Testis (tissue), 2 donors: ENCODE measurements at regions not wholly inside any gene's neighbourhood (a gene's known extent, or its start where the extent isn't known, plus 50 kb on each side); places are given as distances from the start of the nearest gene placed in this dataset.

Experiments used
- DNase-seq: peaks from one replicate; pipeline ENCODE4 v3.0.0-alpha.2; 2019
- H3K27ac ChIP-seq, 2 donors: fragments of 200-600 bp; sonication (generic); one replicate each; pipeline ENCODE4 v1.5.1; 2019
- H3K27me3 ChIP-seq: fragments of 200-600 bp; sonication (generic); one replicate; pipeline ENCODE4 v1.5.1; 2019
- H3K36me3 ChIP-seq: fragments of 200-600 bp; sonication (generic); one replicate; pipeline ENCODE4 v1.5.1; 2017; ENCODE audit warnings: low read depth; ENCODE audit errors: missing control alignments
- H3K4me1 ChIP-seq: fragments of 200-600 bp; sonication (generic); one replicate; pipeline ENCODE4 v1.5.1; 2019
- H3K4me3 ChIP-seq, 2 donors: fragments of 200-600 bp; sonication (generic); one replicate each; pipeline ENCODE4 v1.5.1; 2017 to 2019
- H3K9me3 ChIP-seq: fragments of 200-600 bp; sonication (generic); one replicate; pipeline ENCODE4 v1.5.1; 2017
- CTCF ChIP-seq, 3 experiments: fragments of 450-650 bp in 2 of 3; fragments of 200-600 bp in 1 of 3; sonication (generic) in 1 of 3; IDR thresholded peaks; one replicate each; pipeline ENCODE4 v1.5.1; 2016 to 2019; ENCODE audit warnings: antibody characterized with exemption in 3 of 3, mild to moderate bottlenecking in 2 of 3, moderate library complexity in 1 of 3
- POLR2A ChIP-seq: fragments of 450-650 bp; IDR thresholded peaks from one replicate; pipeline ENCODE4 v1.6.1; 2017; ENCODE audit warnings: antibody characterized with exemption, mild to moderate bottlenecking, moderate library complexity
- WGBS, 2 donors: methylation state at CpG; one replicate each; pipeline ENCODE4 v1.1.5; 2018; 5-methylcytosine and 5-hydroxymethylcytosine counted together
- intact Hi-C: fragments of 100-400 bp; cut with DNase I; formaldehyde crosslinking; loops from one replicate; pipeline ENCODE4 v1.15.1; 2023; ENCODE audit warnings: low total_unique reads

GRCh38 chr13:84362777-84363176 is 480.5 kb upstream of the SLITRK1 start:
- 69 to 71% methylated on average over 3 of the region's 3 CpGs for WGBS, 2 donors
- H3K27me3 ChIP-seq = no peaks in the 10 kb centered on the region
- intact Hi-C loops = no loop called here
- no peaks in the 10 kb centered on the region for H3K9me3 ChIP-seq
- no peaks in the 10 kb centered on the region for H3K4me1 ChIP-seq
- no peak overlapping the region for H3K27ac ChIP-seq
- TF ChIP-seq CTCF (IDR thresholded peaks at IDR 0.05) = no peak
- no peak overlapping the region for H3K4me3 ChIP-seq
- no peak for DNase-seq
- H3K36me3 ChIP-seq = no peaks in the 10 kb centered on the region

GRCh38 chr13:84360822-84361221 is 478.5 kb upstream of the SLITRK1 start:
- H3K36me3 ChIP-seq = no peaks in the 10 kb centered on the region
- H3K4me1 ChIP-seq = no peaks in the 10 kb centered on the region
- intact Hi-C loops = no loop called here
- no peak overlapping the region for H3K27ac ChIP-seq
- WGBS, 2 donors = 94 to 99% methylated on average over 4 of the region's 4 CpGs
- no peak for DNase-seq
- H3K9me3 ChIP-seq = no peaks in the 10 kb centered on the region
- no peaks in the 10 kb centered on the region for H3K27me3 ChIP-seq
- H3K4me3 ChIP-seq = no peak overlapping the region
- no peak for TF ChIP-seq CTCF (IDR thresholded peaks at IDR 0.05)
- TF ChIP-seq POLR2A = no peak

GRCh38 chr13:84358601-84359000 is 476.3 kb upstream of the SLITRK1 start:
- H3K4me3 ChIP-seq = no peak overlapping the region
- 92 to 94% methylated on average over 4 of the region's 4 CpGs for WGBS, 2 donors
- intact Hi-C loops = no loop called here
- H3K9me3 ChIP-seq = no peaks in the 10 kb centered on the region
- TF ChIP-seq POLR2A (no peak), CTCF (IDR thresholded peaks at IDR 0.05) (no peak)
- no peaks in the 10 kb centered on the region for H3K4me1 ChIP-seq
- no peak for DNase-seq
- no peaks in the 10 kb centered on the region for H3K27me3 ChIP-seq
- no peak overlapping the region for H3K27ac ChIP-seq
- no peaks in the 10 kb centered on the region for H3K36me3 ChIP-seq

GRCh38 chr13:84352946-84353345 is 470.7 kb upstream of the SLITRK1 start:
- DNase-seq = no peak
- H3K4me3 ChIP-seq = no peak overlapping the region
- no peaks in the 10 kb centered on the region for H3K9me3 ChIP-seq
- H3K36me3 ChIP-seq = no peaks in the 10 kb centered on the region
- no peak overlapping the region for H3K27ac ChIP-seq
- H3K27me3 ChIP-seq = no peaks in the 10 kb centered on the region
- intact Hi-C loops = no loop called here
- H3K4me1 ChIP-seq = no peaks in the 10 kb centered on the region
- no peak for TF ChIP-seq CTCF (IDR thresholded peaks at IDR 0.05)
- no peak for TF ChIP-seq POLR2A

- intact Hi-C loops = no loop called here
- DNase-seq = no peak
Observed at GRCh38 chr13:84339456-84339855, 457.2 kb upstream of the SLITRK1 start.

More at GRCh38 chr13:84339456-84339855, 457.2 kb upstream of the SLITRK1 start:
- TF ChIP-seq POLR2A (no peak), CTCF (IDR thresholded peaks at IDR 0.05) (no peak)
- Histone ChIP-seq H3K27ac (no peak overlapping the region), H3K36me3 (no peaks in the 10 kb centered on the region), H3K27me3 (no peaks in the 10 kb centered on the region), H3K4me1 (no peaks in the 10 kb centered on the region), H3K4me3 (no peak overlapping the region), H3K9me3 (no peaks in the 10 kb centered on the region)
